Esophagus squamous epithelium (tissue), 4 donors: ENCODE measurements at regions not wholly inside any gene's neighbourhood (a gene's known extent, or its start where the extent isn't known, plus 50 kb on each side); places are given as distances from the start of the nearest gene placed in this dataset.

Experiments used
- CTCF ChIP-seq, 6 experiments: fragments of 450-650 bp in 4 of 6; fragments of 200-600 bp in 2 of 6; sonication (generic) in 2 of 6; IDR thresholded peaks; one replicate each; pipeline ENCODE4 v1.5.1; 2016 to 2019; ENCODE audit warnings: antibody characterized with exemption in 6 of 6, mild to moderate bottlenecking in 4 of 6, moderate library complexity in 4 of 6
- POLR2A ChIP-seq, 4 donors: fragments of 450-650 bp; IDR thresholded peaks; one replicate each; pipeline ENCODE4 v1.6.1; 2017; ENCODE audit warnings: antibody characterized with exemption in 4 of 4, mild to moderate bottlenecking in 4 of 4, moderate library complexity in 3 of 4

DNA sequence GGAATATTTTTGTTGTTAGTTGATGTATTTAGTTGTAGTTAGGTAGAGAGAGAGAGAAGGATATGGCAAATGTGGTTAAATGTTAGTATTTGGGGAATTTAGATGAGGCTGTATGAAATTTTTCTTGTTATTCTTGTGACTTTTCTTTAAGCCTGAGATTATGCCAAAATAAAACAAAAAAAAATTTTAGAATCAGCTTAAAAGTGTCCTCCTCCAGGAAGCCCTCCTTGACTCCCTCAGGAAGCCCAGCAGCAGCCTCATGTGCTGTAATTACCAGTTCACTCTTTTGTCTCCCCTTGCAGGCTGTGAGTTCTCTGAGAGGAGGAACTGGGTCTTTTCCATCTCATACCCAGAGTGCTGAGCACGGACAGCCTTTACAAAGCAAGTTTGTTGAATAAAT, 243.5 kb downstream of the TFCP2L1 start:
- TF ChIP-seq POLR2A (IDR thresholded peaks at IDR 0.05) = no peak
- TF ChIP-seq CTCF (IDR thresholded peaks at IDR 0.05) = no peak
